Activated CD4-positive, alpha-beta memory T cell treated with anti-CD3 and anti-CD28 coated beads for 36 hours (primary cell): ENCODE measurements at regions not wholly inside any gene's neighbourhood (a gene's known extent, or its start where the extent isn't known, plus 50 kb on each side); places are given as distances from the start of the nearest gene placed in this dataset.
"Not testable (repeated sequence)": the region's sequence is repeated elsewhere in the genome, so short reads cannot be mapped to it uniquely, and the experiment has no call there.

Experiments used
- CTCF ChIA-PET: fragments of 350-600 bp; sonication (Branson Sonifier 250); formaldehyde crosslinking; loops from one replicate; lab custom pipeline; 2021; ENCODE audit warnings: antibody characterized with exemption, inconsistent platforms; lab: Charles Lee
- POLR2A ChIA-PET: fragments of 350-600 bp; sonication (Branson Sonifier 250); formaldehyde crosslinking; loops from one replicate; lab custom pipeline; 2021; ENCODE audit warnings: antibody characterized with exemption; lab: Charles Lee
- DNase-seq: peaks from one replicate; pipeline ENCODE4 v3.0.0-alpha.2; 2020
- H3K27ac Mint-ChIP-seq: one replicate; pipeline ENCODE4 v1.8.0; 2021; ENCODE audit warnings: mixed read lengths
- H3K27me3 Mint-ChIP-seq: one replicate; pipeline ENCODE4 v1.8.0; 2021; ENCODE audit warnings: mixed read lengths
- H3K36me3 Mint-ChIP-seq: one replicate; pipeline ENCODE4 v1.8.0; 2021; ENCODE audit warnings: mixed read lengths
- H3K4me1 Mint-ChIP-seq: one replicate; pipeline ENCODE4 v1.8.0; 2021; ENCODE audit warnings: low read depth, mixed read lengths
- H3K4me3 Mint-ChIP-seq: one replicate; pipeline ENCODE4 v1.8.0; 2021; ENCODE audit warnings: mild to moderate bottlenecking, mixed read lengths
- H3K9me3 Mint-ChIP-seq: one replicate; pipeline ENCODE4 v1.8.0; 2021; ENCODE audit warnings: mixed read lengths
- intact Hi-C: fragments of 100-400 bp; cut with micrococcal nuclease; formaldehyde crosslinking; loops from one replicate; pipeline ENCODE4 v1.15.1; 2023

DNA sequence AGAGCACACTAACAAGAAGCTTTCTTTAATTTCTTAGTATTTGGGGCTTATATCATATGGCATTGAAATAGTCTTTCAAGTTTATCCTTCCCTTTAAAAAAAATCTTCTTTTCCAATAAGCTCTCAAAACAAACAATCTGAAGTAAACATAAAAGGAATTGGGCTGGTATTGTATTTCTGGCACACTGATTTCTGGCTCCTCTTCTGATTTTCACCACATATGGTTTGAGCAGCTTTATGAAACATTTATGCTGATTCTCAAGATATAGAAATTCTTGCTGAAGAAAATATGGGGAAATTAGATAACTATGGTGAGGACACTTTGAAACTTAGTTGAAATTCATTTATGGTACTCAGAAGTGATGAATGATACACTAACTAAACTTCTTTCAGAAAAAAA lies 467.2 kb downstream of the TFAP2B start:
- ChIA-PET CTCF (no interaction called here), POLR2A (no interaction called here)
- no peak overlapping the region for H3K27ac Mint-ChIP-seq
- no peaks in the 10 kb centered on the region for H3K9me3 Mint-ChIP-seq
- H3K4me1 Mint-ChIP-seq, result no peaks in the 10 kb centered on the region
- H3K36me3 Mint-ChIP-seq, result no peaks in the 10 kb centered on the region
- intact Hi-C loops, result no loop called here
- no peaks in the 10 kb centered on the region for H3K27me3 Mint-ChIP-seq
- no peak for DNase-seq
- H3K4me3 Mint-ChIP-seq, result no peak overlapping the region

DNA sequence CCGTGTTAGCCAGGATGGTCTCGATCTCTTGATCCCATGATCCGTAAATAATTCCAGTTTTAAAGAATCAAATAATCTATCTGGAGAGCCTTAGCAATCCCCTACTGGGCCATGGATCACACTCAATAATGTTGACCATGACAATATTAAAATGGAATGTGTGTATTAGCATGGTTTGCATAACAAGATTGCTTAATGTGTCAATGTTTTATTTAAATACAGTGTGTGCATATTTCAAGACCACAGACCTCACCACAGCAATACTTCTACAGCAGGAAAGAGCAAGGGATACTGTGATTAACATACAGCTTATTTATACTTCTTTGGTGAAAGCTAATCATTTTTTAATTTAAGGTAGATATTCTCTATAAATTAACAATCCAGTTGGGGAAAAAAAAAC lies 470.4 kb downstream of the TFAP2B start:
- intact Hi-C loops, result no loop called here
- ChIA-PET POLR2A (no interaction called here), CTCF (no interaction called here)
- DNase-seq, result no peak
- Mint-ChIP-seq H3K27me3 (no peaks in the 10 kb centered on the region), H3K4me3 (no peak overlapping the region), H3K27ac (no peak overlapping the region), H3K9me3 (no peaks in the 10 kb centered on the region), H3K36me3 (no peaks in the 10 kb centered on the region), H3K4me1 (no peaks in the 10 kb centered on the region)

DNA sequence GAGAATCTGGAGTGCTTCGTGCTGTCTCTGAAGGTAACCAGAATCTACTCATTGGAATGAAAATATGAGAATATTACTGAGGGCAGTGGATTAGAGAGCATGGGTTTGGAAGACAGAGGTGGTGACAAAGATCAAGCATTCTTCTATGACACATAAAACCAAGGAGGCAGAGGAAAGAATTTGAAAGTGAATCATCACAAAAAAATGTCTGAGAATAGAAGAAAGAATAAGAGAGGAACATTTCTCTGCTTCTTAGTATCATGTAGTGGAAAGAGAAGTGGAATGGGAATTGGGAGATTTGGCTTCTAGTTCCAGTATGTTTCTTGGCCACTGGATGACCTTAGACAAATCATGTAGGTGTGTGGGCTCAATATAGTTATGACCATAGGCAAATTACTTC lies 474.0 kb downstream of the TFAP2B start:
- Mint-ChIP-seq H3K36me3 (no peaks in the 10 kb centered on the region), H3K27me3 (no peaks in the 10 kb centered on the region), H3K4me3 (no peak overlapping the region), H3K4me1 (no peaks in the 10 kb centered on the region), H3K27ac (no peak overlapping the region), H3K9me3 (no peaks in the 10 kb centered on the region)
- ChIA-PET POLR2A (no interaction called here), CTCF (no interaction called here)
- intact Hi-C loops, result no loop called here
- no peak for DNase-seq

DNA sequence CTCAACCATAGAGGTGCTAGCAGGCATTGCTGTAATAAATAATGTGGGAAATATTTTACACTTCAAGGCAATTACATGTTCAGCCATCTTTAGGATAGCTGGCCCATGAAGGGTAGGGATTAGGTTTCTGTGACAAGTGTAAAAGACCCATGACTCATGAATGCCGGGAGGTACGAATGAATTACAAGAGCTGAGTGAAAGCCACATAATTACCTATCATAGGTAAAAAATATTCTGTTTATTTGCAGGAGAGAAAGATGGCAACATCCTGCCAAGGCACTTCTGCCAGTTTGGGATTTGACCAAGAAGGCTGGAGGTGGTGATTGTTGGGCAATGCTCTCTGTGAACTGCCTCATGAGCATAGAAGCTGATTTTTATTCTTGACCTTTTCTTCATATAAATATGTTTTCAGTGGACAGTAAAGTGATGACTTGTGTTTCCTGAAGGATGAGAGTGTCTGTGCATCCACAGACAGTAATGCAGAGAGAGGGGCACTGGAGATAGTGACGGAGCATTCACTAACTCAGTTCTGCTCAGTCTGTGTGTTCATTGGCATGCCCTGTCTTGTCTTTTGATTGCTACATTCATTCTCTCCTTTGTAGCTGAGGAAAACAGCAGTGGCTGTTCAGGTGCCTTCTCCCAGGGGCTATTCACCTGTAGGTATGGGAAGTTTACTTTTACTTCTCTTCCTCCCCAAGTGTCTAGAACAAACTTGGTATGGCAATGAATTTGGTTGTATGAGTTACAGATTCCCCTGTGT lies 481.1 kb downstream of the TFAP2B start:
- Mint-ChIP-seq H3K4me3 (no peak overlapping the region), H3K36me3 (no peaks in the 10 kb centered on the region), H3K27me3 (no peaks in the 10 kb centered on the region), H3K27ac (no peak overlapping the region), H3K9me3 (no peaks in the 10 kb centered on the region), H3K4me1 (no peaks in the 10 kb centered on the region)
- POLR2A ChIA-PET, result no interaction called here
- no peak for DNase-seq
- intact Hi-C loops, result no loop called here
- CTCF ChIA-PET, result no interaction called here

DNA sequence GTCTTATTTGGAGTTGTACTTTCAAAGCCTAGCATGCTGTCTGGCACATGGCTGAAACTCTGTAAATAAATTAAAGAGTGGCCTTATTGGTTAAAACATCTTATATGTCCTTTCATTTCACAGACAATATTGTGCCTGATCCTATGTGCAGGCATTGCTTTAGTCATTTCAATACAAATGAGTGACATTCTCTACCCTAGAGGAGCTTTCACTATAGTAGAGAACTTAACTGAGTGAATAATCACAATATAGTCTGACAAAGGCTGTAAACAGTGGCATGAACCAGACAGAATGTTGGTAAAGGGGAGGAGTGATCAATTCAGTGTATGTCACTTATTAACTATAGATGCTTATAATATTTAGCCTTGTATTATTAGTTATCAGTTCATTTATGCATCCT lies 481.8 kb downstream of the TFAP2B start:
- no peaks in the 10 kb centered on the region for H3K27me3 Mint-ChIP-seq
- no peak overlapping the region for H3K4me3 Mint-ChIP-seq
- intact Hi-C loops, result no loop called here
- H3K27ac Mint-ChIP-seq, result no peak overlapping the region
- no peaks in the 10 kb centered on the region for H3K36me3 Mint-ChIP-seq
- ChIA-PET CTCF (no interaction called here), POLR2A (no interaction called here)
- no peak for DNase-seq
- no peaks in the 10 kb centered on the region for H3K4me1 Mint-ChIP-seq
- no peaks in the 10 kb centered on the region for H3K9me3 Mint-ChIP-seq

DNA sequence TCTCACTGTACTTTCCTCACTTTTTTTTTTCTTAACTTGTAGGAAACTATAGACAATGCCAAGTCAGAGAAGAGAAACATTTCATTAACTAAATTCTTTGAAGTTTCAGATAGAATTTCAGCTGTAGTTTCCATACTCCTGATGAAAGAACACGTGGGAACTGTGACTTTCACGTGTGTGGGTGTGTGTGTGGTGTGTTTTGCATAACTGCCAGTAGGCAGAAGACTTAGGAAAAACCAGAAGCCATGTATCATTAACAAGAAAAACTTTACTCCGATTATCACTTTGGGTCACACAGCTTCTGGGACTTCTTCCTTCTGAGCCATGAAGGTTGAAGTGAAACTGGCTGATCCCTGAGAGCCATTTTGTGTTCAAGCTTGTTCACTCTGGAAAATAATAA lies 483.3 kb downstream of the TFAP2B start:
- DNase-seq, result no peak
- POLR2A ChIA-PET, result no interaction called here
- Mint-ChIP-seq H3K4me1 (no peaks in the 10 kb centered on the region), H3K4me3 (no peak overlapping the region), H3K36me3 (no peaks in the 10 kb centered on the region), H3K27ac (no peak overlapping the region), H3K9me3 (no peaks in the 10 kb centered on the region), H3K27me3 (no peaks in the 10 kb centered on the region)
- CTCF ChIA-PET, result no interaction called here
- intact Hi-C loops, result no loop called here

DNA sequence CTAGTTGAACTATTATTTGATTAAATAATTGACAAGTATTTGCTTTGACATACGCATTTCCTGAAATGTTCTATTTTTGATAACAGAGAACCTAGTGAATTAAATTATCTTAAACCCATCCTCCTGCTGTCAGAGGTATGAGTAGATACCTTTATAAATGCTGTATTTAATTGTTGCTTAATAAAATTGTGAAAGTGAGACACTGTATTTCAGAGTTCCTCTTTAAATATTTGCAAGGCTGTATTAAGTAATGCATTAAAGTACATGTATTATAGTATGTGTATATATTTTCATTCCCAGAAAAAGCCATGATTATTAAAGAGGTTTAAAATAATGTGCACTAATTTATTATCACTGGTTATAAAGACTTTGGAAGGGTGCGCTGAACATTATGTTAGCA lies 483.8 kb downstream of the TFAP2B start:
- H3K27ac Mint-ChIP-seq, result no peak overlapping the region
- intact Hi-C loops, result no loop called here
- no peak for DNase-seq
- H3K36me3 Mint-ChIP-seq, result no peaks in the 10 kb centered on the region
- no peak overlapping the region for H3K4me3 Mint-ChIP-seq
- H3K27me3 Mint-ChIP-seq, result no peaks in the 10 kb centered on the region
- H3K9me3 Mint-ChIP-seq, result no peaks in the 10 kb centered on the region
- CTCF ChIA-PET, result no interaction called here
- POLR2A ChIA-PET, result no interaction called here
- no peaks in the 10 kb centered on the region for H3K4me1 Mint-ChIP-seq

DNA sequence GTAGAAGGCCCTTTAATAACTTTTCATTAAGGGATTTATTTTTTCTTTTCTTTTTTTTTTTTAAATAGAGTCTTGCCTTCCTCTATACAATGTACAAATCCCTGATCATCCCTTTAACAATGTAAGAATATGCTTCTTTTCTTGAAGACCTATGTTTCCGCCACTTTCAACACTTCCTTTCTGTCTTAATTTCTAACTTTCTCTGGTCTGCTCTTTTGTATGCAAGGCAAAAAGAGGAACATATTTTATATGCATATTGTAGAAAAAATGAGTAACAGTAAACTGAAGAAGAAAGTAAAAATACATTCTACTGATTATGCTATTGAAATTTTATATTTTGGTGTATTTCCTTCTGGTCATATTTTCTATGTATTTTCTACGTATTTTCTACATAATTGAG lies 484.7 kb downstream of the TFAP2B start:
- no peak for DNase-seq
- H3K27me3 Mint-ChIP-seq, result no peaks in the 10 kb centered on the region
- no peaks in the 10 kb centered on the region for H3K4me1 Mint-ChIP-seq
- no peaks in the 10 kb centered on the region for H3K36me3 Mint-ChIP-seq
- ChIA-PET POLR2A (no interaction called here), CTCF (no interaction called here)
- no peaks in the 10 kb centered on the region for H3K9me3 Mint-ChIP-seq
- H3K27ac Mint-ChIP-seq, result no peak overlapping the region
- H3K4me3 Mint-ChIP-seq, result no peak overlapping the region
- intact Hi-C loops, result no loop called here

DNA sequence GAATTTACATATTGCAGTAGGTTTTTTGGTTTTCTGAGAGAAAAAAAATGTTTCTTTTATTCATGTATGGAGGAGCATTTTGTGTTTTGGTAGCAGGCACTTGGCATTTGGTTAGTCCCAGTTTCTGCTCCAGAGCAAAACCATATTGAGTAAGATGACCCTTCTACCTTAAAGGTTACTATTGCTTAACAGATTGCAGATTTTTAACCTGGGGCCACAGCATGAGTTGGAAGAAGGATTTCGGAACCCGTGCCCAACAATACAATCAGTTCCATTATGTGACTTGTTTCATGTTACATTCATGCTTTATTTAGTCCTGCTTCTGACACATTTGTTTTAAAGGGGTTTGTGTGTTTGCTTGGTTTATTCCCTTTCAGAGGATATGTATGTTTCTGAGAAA lies 496.3 kb downstream of the TFAP2B start:
- Mint-ChIP-seq H3K4me3 (no peak overlapping the region), H3K36me3 (no peaks in the 10 kb centered on the region), H3K4me1 (no peaks in the 10 kb centered on the region), H3K27me3 (no peaks in the 10 kb centered on the region), H3K27ac (no peak overlapping the region), H3K9me3 (peaks cover 2% of the 10 kb centered on the region)
- CTCF ChIA-PET, result no interaction called here
- POLR2A ChIA-PET, result no interaction called here
- intact Hi-C loops, result no loop called here
- no peak for DNase-seq

DNA sequence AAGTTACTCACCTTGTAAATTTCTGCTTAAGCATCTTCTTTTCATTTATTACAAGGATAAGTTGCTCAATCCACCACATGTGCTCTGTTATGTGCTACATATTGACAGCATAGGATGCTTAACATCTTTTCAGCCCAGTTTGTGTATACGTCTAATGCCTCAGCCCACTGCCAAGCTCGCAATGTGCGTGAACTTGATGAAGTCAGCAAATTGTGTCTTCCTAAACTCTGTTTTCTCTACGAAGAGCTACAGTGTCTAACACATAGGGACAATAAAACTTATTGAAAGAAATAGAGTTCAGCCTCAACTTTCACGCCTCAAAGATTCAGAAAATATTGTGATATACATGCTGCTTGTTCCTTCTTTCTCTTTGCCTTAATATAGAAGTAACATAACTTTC lies 500.0 kb downstream of the TFAP2B start:
- Mint-ChIP-seq H3K27me3 (no peaks in the 10 kb centered on the region), H3K4me1 (no peaks in the 10 kb centered on the region), H3K9me3 (peaks cover 8% of the 10 kb centered on the region), H3K36me3 (no peaks in the 10 kb centered on the region), H3K27ac (no peak overlapping the region), H3K4me3 (no peak overlapping the region)
- intact Hi-C loops, result no loop called here
- no peak for DNase-seq
- ChIA-PET CTCF (no interaction called here), POLR2A (no interaction called here)

DNA sequence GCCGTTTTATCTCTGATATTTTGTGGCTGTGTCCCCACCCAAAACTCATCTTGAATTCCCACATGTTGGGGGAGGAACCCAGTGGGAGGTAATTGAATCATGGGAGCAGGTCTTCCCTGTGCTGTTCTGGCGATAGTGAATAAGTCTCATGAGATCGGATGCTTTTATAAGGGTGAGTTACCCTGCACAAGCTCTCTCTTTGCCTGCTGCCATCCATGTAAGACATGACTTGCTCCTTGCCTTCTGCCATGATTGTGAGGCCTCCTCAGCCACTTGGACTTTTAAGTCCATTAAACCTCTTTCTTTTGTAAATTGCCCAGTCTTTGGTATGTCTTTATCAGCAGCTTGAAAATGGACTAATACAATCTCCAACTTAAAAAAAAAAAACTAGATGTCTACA lies 502.8 kb downstream of the TFAP2B start:
- H3K27ac Mint-ChIP-seq, H3K36me3 Mint-ChIP-seq, POLR2A ChIA-PET, CTCF ChIA-PET, H3K27me3 Mint-ChIP-seq, intact Hi-C loops, H3K4me1 Mint-ChIP-seq, H3K4me3 Mint-ChIP-seq, DNase-seq: not testable (repeated sequence)
- peaks cover 10% of the 10 kb centered on the region for H3K9me3 Mint-ChIP-seq

DNA sequence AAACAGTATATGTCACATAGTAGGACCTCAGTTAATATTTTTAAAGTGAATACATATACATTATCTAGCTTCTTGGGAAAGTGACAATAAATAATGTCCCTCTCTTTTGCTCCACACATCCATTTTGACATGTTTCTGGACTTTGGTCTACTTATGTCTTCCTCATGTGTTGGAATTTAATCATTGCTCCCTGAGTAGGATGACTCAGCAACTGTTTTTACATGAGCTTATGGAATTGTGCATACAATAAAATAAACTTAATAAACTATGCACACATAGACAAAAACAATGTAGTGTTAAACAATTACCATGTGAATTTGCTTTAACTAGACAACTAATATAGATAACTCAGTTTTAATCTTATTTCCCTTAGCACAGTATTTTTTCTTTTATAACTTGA lies 503.8 kb downstream of the TFAP2B start:
- DNase-seq, result no peak
- peaks cover 8% of the 10 kb centered on the region for H3K9me3 Mint-ChIP-seq
- POLR2A ChIA-PET, result no interaction called here
- intact Hi-C loops, result no loop called here
- no peaks in the 10 kb centered on the region for H3K27me3 Mint-ChIP-seq
- H3K4me1 Mint-ChIP-seq, result no peaks in the 10 kb centered on the region
- CTCF ChIA-PET, result no interaction called here
- no peaks in the 10 kb centered on the region for H3K36me3 Mint-ChIP-seq
- H3K27ac Mint-ChIP-seq, result no peak overlapping the region
- no peak overlapping the region for H3K4me3 Mint-ChIP-seq

DNA sequence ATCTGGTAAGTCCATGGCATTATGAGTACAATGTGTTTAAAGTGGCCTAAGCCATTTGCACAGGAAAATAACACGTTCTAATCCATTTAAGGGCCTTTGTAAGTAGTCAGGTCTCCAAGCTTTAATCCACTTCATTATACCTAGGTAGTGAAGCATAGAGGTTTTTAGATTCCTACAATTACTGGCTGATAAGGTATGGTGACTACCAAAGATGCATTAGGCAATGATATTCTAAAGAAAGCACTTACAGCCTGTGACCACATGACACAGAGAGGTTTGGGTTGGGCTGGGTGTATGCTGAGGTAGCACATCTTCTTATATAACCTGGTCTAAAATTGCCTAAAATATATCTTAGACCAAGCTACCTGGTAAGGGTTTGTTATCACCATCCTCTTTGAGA lies 504.4 kb downstream of the TFAP2B start:
- H3K27me3 Mint-ChIP-seq, result no peaks in the 10 kb centered on the region
- POLR2A ChIA-PET, result no interaction called here
- CTCF ChIA-PET, result interaction anchor here (0.6 kb wide), 1 partner anchor 507 kb away, joined by 3 read pairs; no protein-coding TSS in a partner anchor
- H3K36me3 Mint-ChIP-seq, result no peaks in the 10 kb centered on the region
- H3K9me3 Mint-ChIP-seq, result peaks cover 8% of the 10 kb centered on the region
- no peak overlapping the region for H3K27ac Mint-ChIP-seq
- no peaks in the 10 kb centered on the region for H3K4me1 Mint-ChIP-seq
- H3K4me3 Mint-ChIP-seq, result no peak overlapping the region
- no peak for DNase-seq
- intact Hi-C loops, result no loop called here
